Neural cell (in vitro differentiated cells): ENCODE measurements at regions not wholly inside any gene's neighbourhood (a gene's known extent, or its start where the extent isn't known, plus 50 kb on each side); places are given as distances from the start of the nearest gene placed in this dataset.

Source experiments
- H2AFZ ChIP-seq: fragments of 200-600, 300-800 bp; sonication (generic), shearing (Covaris generic); 2 replicates; pipeline ENCODE4 v1.6.0; 2014; ENCODE audit warnings: low read depth, mild to moderate bottlenecking, antibody characterized with exemption, low read length, moderate library complexity
- H3F3A ChIP-seq: fragments of 200-600 bp; shearing (Covaris generic); 2 replicates; pipeline ENCODE4 v1.6.1; 2016; ENCODE audit warnings: mild to moderate bottlenecking, moderate library complexity, mixed read lengths, antibody characterized with exemption, low read length; ENCODE audit not compliant: insufficient read depth, poor library complexity, severe bottlenecking
- H3K27ac ChIP-seq: fragments of 200-600, 300-800 bp; sonication (generic), shearing (Covaris generic); 2 replicates; pipeline ENCODE4 v1.5.1; 2014; ENCODE audit warnings: mild to moderate bottlenecking, low read length, moderate library complexity
- H3K27me3 ChIP-seq: fragments of 300-800, 200-600 bp; sonication (generic), shearing (Covaris generic); 2 replicates; pipeline ENCODE4 v1.6.0; 2014; ENCODE audit warnings: mild to moderate bottlenecking, low read depth, low read length, moderate library complexity; ENCODE audit not compliant: insufficient read depth
- H3K36me3 ChIP-seq: fragments of 300-800, 200-600 bp; sonication (generic), shearing (Covaris generic); 2 replicates; pipeline ENCODE4 v1.5.1; 2014; ENCODE audit warnings: mild to moderate bottlenecking, antibody characterized with exemption, low read length, moderate library complexity; ENCODE audit not compliant: insufficient read depth
- H3K4me2 ChIP-seq: fragments of 300-800, 200-600 bp; sonication (generic), shearing (Covaris generic); 2 replicates; pipeline ENCODE4 v1.6.0; 2014; ENCODE audit warnings: mild to moderate bottlenecking, low read length
- H3K4me3 ChIP-seq: fragments of 300-800, 200-600 bp; sonication (generic), shearing (Covaris generic); 2 replicates; pipeline ENCODE4 v1.5.1; 2014; ENCODE audit warnings: mild to moderate bottlenecking, low read length, moderate library complexity
- H3K79me2 ChIP-seq: fragments of 200-600 bp; shearing (Covaris generic); replicated peaks from 2 replicates; pipeline ENCODE4 v1.6.0; 2014; ENCODE audit warnings: mild to moderate bottlenecking, low read length, moderate library complexity; ENCODE audit not compliant: insufficient read depth
- H3K9ac ChIP-seq: fragments of 300-800, 200-600 bp; sonication (generic), shearing (Covaris generic); 2 replicates; pipeline ENCODE4 v1.6.1; 2016; ENCODE audit warnings: mild to moderate bottlenecking, low read length, mixed read lengths
- H3K9me2 ChIP-seq: fragments of 200-600 bp; shearing (Covaris generic); 2 replicates; pipeline ENCODE4 v1.6.1; 2016; ENCODE audit warnings: mild to moderate bottlenecking, low read length, mixed read lengths; ENCODE audit not compliant: insufficient read depth
- H3K9me3 ChIP-seq: fragments of 200-600, 300-800 bp; sonication (generic), shearing (Covaris generic); 2 replicates; pipeline ENCODE4 v1.6.1; 2016; ENCODE audit warnings: mild to moderate bottlenecking, mixed run types, low read length, moderate library complexity, mixed read lengths
- H4K20me1 ChIP-seq: fragments of 200-600 bp; shearing (Covaris generic); 2 replicates; pipeline ENCODE4 v1.6.1; 2016; ENCODE audit warnings: mild to moderate bottlenecking, mixed run types; ENCODE audit not compliant: insufficient read depth
- EP300 ChIP-seq: fragments of 450-650 bp; conservative IDR thresholded peaks from 2 replicates; pipeline ENCODE4 v1.6.1; 2014; ENCODE audit warnings: antibody characterized with exemption, mild to moderate bottlenecking, moderate library complexity; ENCODE audit not compliant: poor library complexity, severe bottlenecking
- EZH2 ChIP-seq: fragments of 200-600, 300-800 bp; shearing (Covaris generic), sonication (generic); IDR thresholded peaks from 2 replicates; pipeline ENCODE4 v1.6.1; 2014; ENCODE audit warnings: antibody characterized with exemption, low read length, borderline replicate concordance, mild to moderate bottlenecking; ENCODE audit not compliant: insufficient read depth, poor library complexity, severe bottlenecking
- MXI1 ChIP-seq: fragments of 450-650 bp; conservative IDR thresholded peaks from 2 replicates; pipeline ENCODE4 v1.6.1; 2014; ENCODE audit warnings: antibody characterized with exemption, mild to moderate bottlenecking; ENCODE audit not compliant: poor library complexity, severe bottlenecking
- POLR2AphosphoS5 ChIP-seq: IDR thresholded peaks from 2 replicates; pipeline ENCODE4 v1.6.1; 2012
- RAD21 ChIP-seq: fragments of 450-650 bp; conservative IDR thresholded peaks from 2 replicates; pipeline ENCODE4 v1.6.1; 2014; ENCODE audit warnings: antibody characterized with exemption, mild to moderate bottlenecking, moderate library complexity
- SMC3 ChIP-seq: fragments of 450-650 bp; conservative IDR thresholded peaks from 2 replicates; pipeline ENCODE4 v1.6.1; 2014; ENCODE audit warnings: antibody characterized with exemption, mild to moderate bottlenecking, moderate library complexity; ENCODE audit not compliant: poor library complexity
- TAF1 ChIP-seq: IDR thresholded peaks from 2 replicates; pipeline ENCODE4 v1.6.1; 2012; ENCODE audit warnings: low read depth
- TF ChIP-seq, protein P1 (sequence below): fragments of 450-650 bp; IDR thresholded peaks from 2 replicates; pipeline ENCODE4 v1.5.1; 2014; ENCODE audit warnings: antibody characterized with exemption, mild to moderate bottlenecking, moderate library complexity; ENCODE audit not compliant: poor library complexity, severe bottlenecking
- TF ChIP-seq, protein P2 (sequence below): IDR thresholded peaks from 2 replicates; pipeline ENCODE4 v1.6.1; 2012; ENCODE audit warnings: borderline replicate concordance

DNA sequence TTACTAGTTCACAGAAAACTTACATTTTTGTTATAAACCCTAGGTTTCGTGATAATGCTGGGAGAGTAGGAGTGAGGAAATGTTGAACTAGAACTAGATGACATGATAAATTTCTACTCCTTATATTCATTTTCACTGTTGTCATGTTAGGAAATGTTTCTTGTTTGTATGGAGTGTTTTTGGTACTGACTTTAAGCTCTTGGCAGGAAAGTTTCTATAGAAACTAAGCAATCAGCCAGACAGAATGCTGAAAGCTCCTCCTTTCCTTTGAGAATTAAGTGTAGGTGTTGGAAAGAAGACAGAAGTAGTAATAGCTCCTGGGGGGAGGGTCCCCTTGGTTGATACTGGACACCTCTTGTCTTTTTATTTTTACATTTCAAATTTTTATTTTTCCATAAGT is 309.8 kb downstream of the MAP2K4 start:
- no peaks in the 10 kb centered on the region for H3F3A ChIP-seq
- no peaks in the 10 kb centered on the region for H3K9me3 ChIP-seq
- H3K79me2 ChIP-seq: no peaks in the 10 kb centered on the region
- H3K4me2 ChIP-seq: no peak overlapping the region
- no peak overlapping the region for H2AFZ ChIP-seq
- no peaks in the 10 kb centered on the region for H3K27me3 ChIP-seq
- H4K20me1 ChIP-seq: no peaks in the 10 kb centered on the region
- H3K36me3 ChIP-seq: no peaks in the 10 kb centered on the region
- TF ChIP-seq, protein P1, sequence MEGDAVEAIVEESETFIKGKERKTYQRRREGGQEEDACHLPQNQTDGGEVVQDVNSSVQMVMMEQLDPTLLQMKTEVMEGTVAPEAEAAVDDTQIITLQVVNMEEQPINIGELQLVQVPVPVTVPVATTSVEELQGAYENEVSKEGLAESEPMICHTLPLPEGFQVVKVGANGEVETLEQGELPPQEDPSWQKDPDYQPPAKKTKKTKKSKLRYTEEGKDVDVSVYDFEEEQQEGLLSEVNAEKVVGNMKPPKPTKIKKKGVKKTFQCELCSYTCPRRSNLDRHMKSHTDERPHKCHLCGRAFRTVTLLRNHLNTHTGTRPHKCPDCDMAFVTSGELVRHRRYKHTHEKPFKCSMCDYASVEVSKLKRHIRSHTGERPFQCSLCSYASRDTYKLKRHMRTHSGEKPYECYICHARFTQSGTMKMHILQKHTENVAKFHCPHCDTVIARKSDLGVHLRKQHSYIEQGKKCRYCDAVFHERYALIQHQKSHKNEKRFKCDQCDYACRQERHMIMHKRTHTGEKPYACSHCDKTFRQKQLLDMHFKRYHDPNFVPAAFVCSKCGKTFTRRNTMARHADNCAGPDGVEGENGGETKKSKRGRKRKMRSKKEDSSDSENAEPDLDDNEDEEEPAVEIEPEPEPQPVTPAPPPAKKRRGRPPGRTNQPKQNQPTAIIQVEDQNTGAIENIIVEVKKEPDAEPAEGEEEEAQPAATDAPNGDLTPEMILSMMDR: no peak
- TF ChIP-seq RAD21: no peak
- TF ChIP-seq, protein P2, sequence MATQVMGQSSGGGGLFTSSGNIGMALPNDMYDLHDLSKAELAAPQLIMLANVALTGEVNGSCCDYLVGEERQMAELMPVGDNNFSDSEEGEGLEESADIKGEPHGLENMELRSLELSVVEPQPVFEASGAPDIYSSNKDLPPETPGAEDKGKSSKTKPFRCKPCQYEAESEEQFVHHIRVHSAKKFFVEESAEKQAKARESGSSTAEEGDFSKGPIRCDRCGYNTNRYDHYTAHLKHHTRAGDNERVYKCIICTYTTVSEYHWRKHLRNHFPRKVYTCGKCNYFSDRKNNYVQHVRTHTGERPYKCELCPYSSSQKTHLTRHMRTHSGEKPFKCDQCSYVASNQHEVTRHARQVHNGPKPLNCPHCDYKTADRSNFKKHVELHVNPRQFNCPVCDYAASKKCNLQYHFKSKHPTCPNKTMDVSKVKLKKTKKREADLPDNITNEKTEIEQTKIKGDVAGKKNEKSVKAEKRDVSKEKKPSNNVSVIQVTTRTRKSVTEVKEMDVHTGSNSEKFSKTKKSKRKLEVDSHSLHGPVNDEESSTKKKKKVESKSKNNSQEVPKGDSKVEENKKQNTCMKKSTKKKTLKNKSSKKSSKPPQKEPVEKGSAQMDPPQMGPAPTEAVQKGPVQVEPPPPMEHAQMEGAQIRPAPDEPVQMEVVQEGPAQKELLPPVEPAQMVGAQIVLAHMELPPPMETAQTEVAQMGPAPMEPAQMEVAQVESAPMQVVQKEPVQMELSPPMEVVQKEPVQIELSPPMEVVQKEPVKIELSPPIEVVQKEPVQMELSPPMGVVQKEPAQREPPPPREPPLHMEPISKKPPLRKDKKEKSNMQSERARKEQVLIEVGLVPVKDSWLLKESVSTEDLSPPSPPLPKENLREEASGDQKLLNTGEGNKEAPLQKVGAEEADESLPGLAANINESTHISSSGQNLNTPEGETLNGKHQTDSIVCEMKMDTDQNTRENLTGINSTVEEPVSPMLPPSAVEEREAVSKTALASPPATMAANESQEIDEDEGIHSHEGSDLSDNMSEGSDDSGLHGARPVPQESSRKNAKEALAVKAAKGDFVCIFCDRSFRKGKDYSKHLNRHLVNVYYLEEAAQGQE: no peak
- TF ChIP-seq EP300: no peak
- TF ChIP-seq EZH2: no peak
- no peak for TF ChIP-seq MXI1
- no peak for TF ChIP-seq TAF1
- no peak for TF ChIP-seq SMC3
- no peak for TF ChIP-seq POLR2AphosphoS5
- H3K4me3 ChIP-seq: no peak overlapping the region
- no peak overlapping the region for H3K27ac ChIP-seq
- no peak overlapping the region for H3K9ac ChIP-seq
- H3K9me2 ChIP-seq: no peaks in the 10 kb centered on the region

DNA sequence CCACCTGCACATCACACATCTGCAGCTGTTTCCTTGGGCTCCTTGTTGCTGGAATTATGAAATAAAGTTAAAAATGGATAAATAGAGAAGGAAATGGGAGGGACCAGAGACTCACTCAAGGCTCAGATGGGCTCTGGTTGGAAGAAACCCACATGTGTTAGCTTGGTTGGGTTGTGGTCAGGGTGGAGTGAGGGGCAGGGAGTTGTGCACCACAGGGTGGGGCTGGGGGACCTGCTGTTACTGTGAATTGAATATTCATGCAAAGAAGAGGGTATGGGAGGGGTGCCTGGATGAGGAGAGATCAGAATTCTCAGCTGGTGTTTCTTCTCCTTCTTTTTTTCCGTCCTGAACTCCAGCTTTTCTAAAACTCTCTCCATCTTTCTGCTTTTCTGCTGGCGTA is 320.7 kb downstream of the MAP2K4 start:
- H3K4me2 ChIP-seq: no peak overlapping the region
- no peaks in the 10 kb centered on the region for H3K36me3 ChIP-seq
- no peak overlapping the region for H3K27ac ChIP-seq
- no peak overlapping the region for H2AFZ ChIP-seq
- H3K27me3 ChIP-seq: no peaks in the 10 kb centered on the region
- no peaks in the 10 kb centered on the region for H4K20me1 ChIP-seq
- H3K9me3 ChIP-seq: no peaks in the 10 kb centered on the region
- H3K4me3 ChIP-seq: no peak overlapping the region
- no peak overlapping the region for H3K9ac ChIP-seq
- no peaks in the 10 kb centered on the region for H3F3A ChIP-seq
- H3K9me2 ChIP-seq: no peaks in the 10 kb centered on the region
- H3K79me2 ChIP-seq: no peaks in the 10 kb centered on the region
- TF ChIP-seq RAD21: no peak
- TF ChIP-seq MXI1: no peak
- no peak for TF ChIP-seq TAF1
- TF ChIP-seq EZH2: no peak
- no peak for TF ChIP-seq POLR2AphosphoS5
- TF ChIP-seq, protein P2: no peak
- TF ChIP-seq SMC3: no peak
